NT2/D1 (cell line): ENCODE measurements at regions not wholly inside any gene's neighbourhood (a gene's known extent, or its start where the extent isn't known, plus 50 kb on each side); places are given as distances from the start of the nearest gene placed in this dataset.
"Not testable (repeated sequence)": the region's sequence is repeated elsewhere in the genome, so short reads cannot be mapped to it uniquely, and the experiment has no call there.

ENCODE experiments used
- SUZ12 ChIP-seq: IDR thresholded peaks from 2 replicates; pipeline ENCODE4 v1.6.1; 2011; ENCODE audit not compliant: insufficient read length, insufficient read depth; ENCODE audit errors: extremely low read depth
- YY1 ChIP-seq: IDR thresholded peaks from 2 replicates; pipeline ENCODE4 v1.6.1; 2011; ENCODE audit not compliant: insufficient read length, insufficient read depth
- ZNF274 ChIP-seq: IDR thresholded peaks from 2 replicates; pipeline ENCODE4 v1.6.1; 2011; ENCODE audit warnings: mild to moderate bottlenecking, low read depth, low read length

- not testable (repeated sequence) for TF ChIP-seq ZNF274, YY1, SUZ12
Observed at GRCh38 chrX:131163645-131164044, 105.5 kb downstream of the ARHGAP36 start.
